Stimulated activated memory B cell treated with anti-CD40 and anti-IgM and Interleukin-4, amounts not matched to agents 10 μg/mL and 1 μg/mL and 100 μg/mL, for 72 hours (primary cell): ENCODE measurements at regions not wholly inside any gene's neighbourhood (a gene's known extent, or its start where the extent isn't known, plus 50 kb on each side); places are given as distances from the start of the nearest gene placed in this dataset.

Experiments used
- ATAC-seq: fragments of 150-1000 bp; cut with Tn5 transposase; 2 replicates; pipeline ENCODE4 v1.10.0; 2021
- H3K27ac Mint-ChIP-seq: one replicate; pipeline ENCODE4 v1.8.0; 2022; ENCODE audit warnings: mild to moderate bottlenecking, mixed read lengths
- H3K27me3 Mint-ChIP-seq: one replicate; pipeline ENCODE4 v1.8.0; 2022; ENCODE audit warnings: mixed read lengths
- H3K36me3 Mint-ChIP-seq: one replicate; pipeline ENCODE4 v1.8.0; 2022; ENCODE audit warnings: mixed read lengths
- H3K4me1 Mint-ChIP-seq: one replicate; pipeline ENCODE4 v1.8.0; 2022; ENCODE audit warnings: mixed read lengths
- H3K4me3 Mint-ChIP-seq: one replicate; pipeline ENCODE4 v1.8.0; 2022; ENCODE audit warnings: mild to moderate bottlenecking, moderate library complexity, mixed read lengths
- H3K9me3 Mint-ChIP-seq: one replicate; pipeline ENCODE4 v1.8.0; 2022; ENCODE audit warnings: mixed read lengths

DNA sequence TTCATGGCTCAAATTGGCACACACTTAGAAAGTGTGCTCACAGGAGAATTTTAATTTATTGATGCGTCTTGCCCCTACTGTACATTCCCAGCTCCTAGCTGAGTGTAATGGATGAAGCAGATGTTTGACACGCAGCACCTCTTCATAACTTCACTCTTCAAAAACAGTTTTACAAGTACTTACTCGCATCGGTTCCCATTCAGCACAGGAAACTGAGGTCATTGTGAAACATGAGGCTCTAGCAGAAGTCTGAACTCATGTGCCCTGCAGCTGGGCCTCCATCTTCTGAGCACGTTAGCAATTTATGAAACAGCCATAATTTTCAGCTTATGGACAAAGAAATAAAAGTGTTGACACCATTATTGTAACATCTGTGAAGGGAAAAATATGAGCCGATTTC is 558.9 kb upstream of the MGMT start:
- Mint-ChIP-seq H3K27ac (no peak overlapping the region), H3K27me3 (no peaks in the 10 kb centered on the region), H3K4me1 (no peaks in the 10 kb centered on the region), H3K36me3 (no peaks in the 10 kb centered on the region), H3K4me3 (no peak overlapping the region), H3K9me3 (no peaks in the 10 kb centered on the region)
- ATAC-seq: no peak

DNA sequence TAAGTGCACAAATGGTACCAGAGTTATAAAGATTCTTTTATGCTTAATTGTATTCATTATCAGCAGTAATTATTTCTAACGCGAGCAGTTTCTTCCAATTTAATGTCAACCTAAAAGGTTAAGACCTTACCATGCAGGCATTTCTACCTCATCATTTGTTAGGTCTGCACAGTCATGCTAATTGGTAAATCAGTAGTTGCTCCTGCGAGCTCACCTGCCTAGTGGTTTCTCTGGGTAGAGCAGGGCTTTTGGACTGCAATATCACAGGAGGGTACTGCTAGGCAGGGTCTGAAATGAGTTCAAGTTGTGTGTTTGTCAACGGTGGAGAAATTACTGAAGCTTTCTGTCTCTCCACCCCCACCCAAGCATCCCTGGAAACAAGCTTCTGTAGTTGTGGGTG is 558.5 kb upstream of the MGMT start:
- Mint-ChIP-seq H3K9me3 (no peaks in the 10 kb centered on the region), H3K36me3 (no peaks in the 10 kb centered on the region), H3K27ac (no peak overlapping the region), H3K4me3 (no peak overlapping the region), H3K4me1 (no peaks in the 10 kb centered on the region), H3K27me3 (no peaks in the 10 kb centered on the region)
- ATAC-seq: no peak

DNA sequence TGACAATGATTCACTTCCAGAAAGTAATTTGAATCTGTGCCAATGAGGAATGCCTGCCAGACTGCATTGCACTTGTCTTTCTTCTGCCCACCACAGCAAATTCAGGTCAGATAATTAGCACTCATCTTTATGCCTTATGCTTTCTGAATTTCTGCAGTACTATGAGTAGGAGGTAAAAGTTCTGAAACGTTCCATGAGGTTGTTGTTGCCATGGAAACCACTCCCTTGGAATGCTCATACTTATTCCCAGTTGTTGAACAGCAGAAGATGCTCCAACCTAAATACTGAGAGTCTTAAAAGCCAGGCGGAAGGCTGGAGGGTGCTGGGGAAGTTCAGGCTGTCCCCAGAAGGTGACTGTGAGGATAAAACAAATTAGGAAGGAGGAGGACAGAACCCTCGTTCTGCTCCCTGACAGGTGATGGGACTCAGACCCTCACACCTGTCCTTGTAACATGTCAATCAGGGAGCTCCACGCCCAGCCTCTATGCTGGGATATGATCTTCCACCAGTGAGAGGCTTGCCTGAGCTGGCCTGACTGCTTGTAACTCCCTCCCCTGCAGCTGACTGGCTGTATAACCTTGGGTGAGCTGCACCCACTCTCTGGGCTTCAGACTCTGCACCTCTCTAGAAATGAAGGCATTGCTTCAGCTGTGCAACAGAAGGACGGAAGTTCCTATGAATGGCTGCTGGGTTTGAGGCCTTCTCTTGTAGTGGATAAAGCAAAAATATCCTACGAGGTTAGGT is 554.3 kb upstream of the MGMT start:
- no peak for ATAC-seq
- H3K4me1 Mint-ChIP-seq: no peaks in the 10 kb centered on the region
- H3K36me3 Mint-ChIP-seq: no peaks in the 10 kb centered on the region
- H3K9me3 Mint-ChIP-seq: no peaks in the 10 kb centered on the region
- no peak overlapping the region for H3K4me3 Mint-ChIP-seq
- H3K27ac Mint-ChIP-seq: no peak overlapping the region
- H3K27me3 Mint-ChIP-seq: peaks cover 12% of the 10 kb centered on the region

DNA sequence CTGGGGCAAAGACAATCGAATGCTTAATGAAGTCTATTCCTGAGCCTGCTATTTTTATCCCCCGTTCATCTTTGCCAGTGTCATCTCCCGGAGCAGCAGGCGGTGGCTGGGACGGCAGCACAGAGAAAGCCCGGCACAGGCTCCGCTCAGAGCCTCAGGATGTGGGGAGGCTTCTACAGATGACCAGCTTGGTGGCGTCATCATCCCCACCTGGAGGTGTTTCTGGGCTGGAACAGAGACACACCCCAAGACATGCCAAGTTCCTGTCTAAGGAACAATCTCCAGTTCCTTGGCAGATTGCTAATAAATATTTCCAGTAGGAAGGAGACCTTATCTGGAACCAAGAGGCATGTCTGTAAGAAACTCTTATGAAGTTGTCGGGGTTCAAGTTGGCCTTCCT is 552.4 kb upstream of the MGMT start:
- H3K27ac Mint-ChIP-seq: no peak overlapping the region
- no peak for ATAC-seq
- H3K36me3 Mint-ChIP-seq: no peaks in the 10 kb centered on the region
- H3K9me3 Mint-ChIP-seq: no peaks in the 10 kb centered on the region
- H3K27me3 Mint-ChIP-seq: peaks cover 12% of the 10 kb centered on the region
- H3K4me3 Mint-ChIP-seq: no peak overlapping the region
- H3K4me1 Mint-ChIP-seq: no peaks in the 10 kb centered on the region

DNA sequence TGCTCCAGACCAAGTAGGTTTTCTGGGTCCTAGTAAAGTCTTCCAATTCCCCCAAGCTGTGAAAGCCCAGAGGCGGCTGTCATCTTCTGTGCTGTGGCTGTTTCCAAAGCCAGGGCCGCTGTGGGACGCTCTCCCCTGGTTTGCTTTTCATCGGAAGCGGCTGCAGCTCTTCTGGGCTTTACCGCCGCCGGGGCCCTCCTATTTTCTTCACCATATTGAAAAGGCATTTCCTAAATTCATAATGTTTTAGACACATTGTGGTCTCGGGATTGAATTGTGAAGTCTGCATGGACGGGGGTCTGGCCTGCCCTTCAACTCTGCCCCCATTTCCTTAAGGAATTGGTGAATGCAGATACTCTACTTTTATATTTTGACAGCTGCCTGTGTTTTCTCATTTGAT is 551.4 kb upstream of the MGMT start:
- Mint-ChIP-seq H3K4me3 (no peak overlapping the region), H3K27ac (no peak overlapping the region), H3K4me1 (no peaks in the 10 kb centered on the region), H3K9me3 (no peaks in the 10 kb centered on the region), H3K36me3 (no peaks in the 10 kb centered on the region), H3K27me3 (peaks cover 12% of the 10 kb centered on the region)
- ATAC-seq: no peak

DNA sequence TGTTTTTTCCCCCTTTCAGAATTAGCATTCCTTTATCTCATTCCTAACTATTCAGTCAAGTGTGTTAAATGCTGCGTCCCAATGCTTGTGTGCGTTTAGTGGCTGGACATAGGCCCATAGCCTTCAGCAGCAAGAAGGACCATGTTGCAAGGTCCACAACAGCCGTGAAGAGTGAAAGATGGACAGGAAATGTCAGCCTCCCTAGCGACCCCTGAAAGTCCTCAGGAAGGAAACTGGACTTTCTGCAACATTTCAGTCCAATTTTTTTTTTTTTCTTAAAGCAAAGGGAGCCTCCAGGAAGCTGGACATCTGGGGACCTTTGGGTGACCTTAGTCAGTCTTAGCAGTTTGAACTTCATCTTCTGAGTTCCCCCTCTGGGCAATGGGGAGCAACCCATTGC is 550.7 kb upstream of the MGMT start:
- ATAC-seq: no peak
- H3K27ac Mint-ChIP-seq: no peak overlapping the region
- H3K9me3 Mint-ChIP-seq: no peaks in the 10 kb centered on the region
- no peaks in the 10 kb centered on the region for H3K4me1 Mint-ChIP-seq
- H3K27me3 Mint-ChIP-seq: peaks cover 12% of the 10 kb centered on the region
- H3K4me3 Mint-ChIP-seq: no peak overlapping the region
- no peaks in the 10 kb centered on the region for H3K36me3 Mint-ChIP-seq

DNA sequence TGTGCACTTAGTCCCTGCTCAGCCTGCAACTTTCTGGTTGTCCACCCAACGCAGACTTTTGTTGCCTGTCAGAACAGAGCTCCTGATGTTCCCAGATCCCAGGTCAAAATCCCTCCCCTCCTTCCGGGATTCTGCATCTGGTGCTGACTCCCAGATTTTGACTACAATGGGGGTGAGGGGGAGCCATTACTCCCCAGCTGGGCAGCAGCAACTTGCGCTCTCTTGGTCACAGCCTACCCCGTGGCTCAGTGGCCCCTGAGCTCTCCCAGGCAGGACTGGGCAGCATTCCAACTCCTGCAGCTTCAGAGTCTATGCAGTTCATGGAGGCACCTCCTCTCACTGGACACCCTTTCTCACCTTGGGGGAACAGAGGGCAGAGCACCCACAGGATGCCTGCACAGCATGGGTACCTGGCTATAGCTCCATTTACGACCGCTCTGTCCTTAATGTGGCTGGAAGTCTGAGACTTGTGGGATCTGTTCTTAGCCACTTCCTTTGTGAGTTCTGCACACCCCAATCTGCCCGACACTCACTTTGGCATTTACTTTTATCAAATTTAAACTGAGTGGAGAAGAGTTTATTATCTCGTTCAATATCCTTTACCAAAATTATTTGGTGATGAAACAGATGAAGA is 545.5 kb upstream of the MGMT start:
- Mint-ChIP-seq H3K36me3 (no peaks in the 10 kb centered on the region), H3K4me3 (no peak overlapping the region), H3K27ac (no peak overlapping the region), H3K27me3 (peaks cover 5% of the 10 kb centered on the region), H3K4me1 (no peaks in the 10 kb centered on the region), H3K9me3 (peaks cover 9% of the 10 kb centered on the region)
- no peak for ATAC-seq

DNA sequence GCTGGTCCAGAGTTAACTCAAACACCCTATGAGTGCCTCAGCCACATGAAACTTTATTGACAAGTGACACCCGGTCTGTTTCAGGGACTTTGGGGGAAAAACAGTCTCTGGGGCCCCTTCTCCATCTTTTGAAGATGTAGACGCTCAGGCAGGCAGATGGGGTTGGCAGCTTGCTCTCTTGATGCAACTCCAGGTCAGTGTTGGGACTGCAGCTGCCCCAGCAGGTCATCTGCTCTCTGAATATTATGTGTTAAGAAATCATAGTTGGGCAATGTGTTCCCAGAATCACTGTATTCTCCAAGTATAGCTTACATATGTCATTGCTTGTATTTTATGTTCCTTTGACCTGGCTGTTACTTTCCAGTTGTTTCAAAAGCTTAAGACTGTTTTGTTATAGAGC is 544.9 kb upstream of the MGMT start:
- Mint-ChIP-seq H3K4me1 (no peaks in the 10 kb centered on the region), H3K27me3 (no peaks in the 10 kb centered on the region), H3K36me3 (no peaks in the 10 kb centered on the region)

DNA sequence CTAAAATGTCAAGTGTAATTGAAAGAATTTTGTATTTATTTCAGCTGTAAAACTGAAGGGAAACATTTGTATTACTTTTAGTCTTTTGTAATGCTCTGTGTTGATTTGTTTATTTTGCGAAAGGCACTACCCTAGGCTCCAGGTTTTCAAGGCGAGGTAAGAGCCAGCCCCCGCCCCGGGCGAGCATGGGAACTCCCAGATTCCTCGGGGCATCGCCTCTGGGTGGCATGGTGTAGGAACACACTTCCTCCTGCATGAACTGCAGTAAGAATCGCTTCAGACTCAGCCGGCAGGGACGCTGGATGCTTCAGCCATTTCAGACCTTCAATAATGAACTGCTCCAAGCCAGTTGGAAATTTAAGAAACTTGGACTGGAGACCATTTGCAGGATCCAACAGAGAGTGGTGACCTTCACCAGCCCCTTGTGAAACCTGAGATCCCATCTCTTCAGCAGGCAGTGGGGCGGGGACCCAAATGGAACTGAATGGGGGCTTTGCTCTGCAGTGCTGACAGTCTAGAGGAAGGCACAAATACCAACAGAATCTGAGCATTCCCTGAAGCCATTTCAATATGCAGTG is 544.3 kb upstream of the MGMT start:
- Mint-ChIP-seq H3K4me3 (no peak overlapping the region), H3K36me3 (no peaks in the 10 kb centered on the region), H3K27me3 (no peaks in the 10 kb centered on the region), H3K9me3 (peaks cover 9% of the 10 kb centered on the region), H3K4me1 (no peaks in the 10 kb centered on the region), H3K27ac (no peak overlapping the region)
- no peak for ATAC-seq

More for the DNA sequence above, 544.9 kb upstream of the MGMT start:
- no peak overlapping the region for H3K27ac Mint-ChIP-seq
- no peak for ATAC-seq
- H3K4me3 Mint-ChIP-seq: no peak overlapping the region
- peaks cover 9% of the 10 kb centered on the region for H3K9me3 Mint-ChIP-seq

DNA sequence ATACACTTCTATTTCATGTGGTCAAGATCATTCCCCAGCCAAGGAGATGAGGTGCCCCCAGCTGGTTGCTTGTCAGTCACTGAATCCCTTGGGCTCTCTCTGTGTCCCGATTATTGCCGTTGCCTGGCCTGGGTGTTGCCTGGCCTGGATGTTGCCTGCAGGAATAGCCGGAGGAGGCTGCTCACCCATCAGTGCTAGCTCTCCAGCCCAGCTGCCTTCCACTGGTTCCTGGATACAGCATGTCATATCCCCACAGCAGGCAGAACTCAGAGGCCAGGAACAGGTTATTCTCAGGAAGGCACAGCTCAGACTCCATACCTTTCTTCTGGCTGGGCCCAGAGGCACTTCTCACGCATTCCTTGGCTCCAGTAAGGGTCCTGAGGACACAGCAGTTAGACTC is 542.1 kb upstream of the MGMT start:
- no peak for ATAC-seq
- Mint-ChIP-seq H3K4me3 (no peak overlapping the region), H3K27ac (no peak overlapping the region)

DNA sequence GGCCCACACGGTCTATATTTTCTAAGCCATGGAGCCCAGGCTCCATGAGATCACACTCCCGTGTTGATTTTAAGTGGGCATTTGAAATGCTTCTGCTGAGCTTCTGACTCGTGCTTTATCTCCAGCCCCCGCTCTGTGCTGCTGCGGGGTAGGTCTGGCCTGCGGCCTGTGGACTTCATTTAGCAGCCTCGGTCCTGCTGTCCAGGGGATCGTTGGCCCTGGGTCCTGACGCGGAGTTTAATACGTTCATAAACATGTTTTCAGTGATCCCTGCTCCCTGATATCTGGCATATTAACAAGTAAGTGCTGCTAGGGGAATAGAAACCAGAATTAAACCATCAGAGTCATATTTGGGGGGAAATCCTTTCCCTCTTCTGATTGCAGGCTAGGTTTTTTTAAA is 540.3 kb upstream of the MGMT start:
- H3K4me3 Mint-ChIP-seq: no peak overlapping the region
- no peaks in the 10 kb centered on the region for H3K36me3 Mint-ChIP-seq
- H3K27ac Mint-ChIP-seq: no peak overlapping the region
- no peaks in the 10 kb centered on the region for H3K4me1 Mint-ChIP-seq
- ATAC-seq: no peak
- H3K27me3 Mint-ChIP-seq: no peaks in the 10 kb centered on the region
- H3K9me3 Mint-ChIP-seq: peaks cover 13% of the 10 kb centered on the region

More for the DNA sequence above, 542.1 kb upstream of the MGMT start:
- Mint-ChIP-seq H3K27me3 (no peaks in the 10 kb centered on the region), H3K4me1 (no peaks in the 10 kb centered on the region), H3K36me3 (no peaks in the 10 kb centered on the region), H3K9me3 (peaks cover 13% of the 10 kb centered on the region)

DNA sequence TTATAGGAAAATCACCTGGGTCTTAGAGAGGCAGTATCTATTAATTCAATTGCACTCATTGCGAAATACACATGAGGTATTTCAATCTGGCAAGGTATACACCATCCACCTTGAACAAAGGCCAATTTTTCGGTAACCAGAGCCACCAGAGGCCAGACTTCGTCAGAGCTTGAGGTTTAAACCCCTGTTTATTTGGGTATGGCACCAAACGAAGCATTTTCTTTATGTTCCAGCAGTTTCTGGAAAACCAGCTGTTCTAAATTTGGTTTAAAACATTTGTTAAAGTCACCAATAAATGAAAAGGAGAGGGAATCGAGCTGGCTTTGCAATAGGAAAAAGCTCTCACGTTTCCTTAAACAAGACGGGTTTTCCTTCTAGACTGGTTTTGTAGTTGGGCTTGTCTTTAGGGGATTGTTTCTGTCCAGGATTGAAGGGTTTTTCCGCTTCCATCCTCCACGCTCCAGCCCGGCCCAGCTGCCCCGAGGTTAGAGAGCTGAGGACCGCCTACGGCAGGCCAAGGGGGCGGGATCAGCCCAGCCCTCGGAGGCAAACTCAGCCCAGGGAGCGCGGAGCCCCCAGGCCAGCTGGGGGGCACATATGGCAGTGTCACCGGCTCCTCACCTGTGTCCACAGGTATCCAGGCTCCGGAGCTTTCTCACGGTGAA is 539.4 kb upstream of the MGMT start:
- no peak overlapping the region for H3K4me3 Mint-ChIP-seq
- no peaks in the 10 kb centered on the region for H3K36me3 Mint-ChIP-seq
- H3K27me3 Mint-ChIP-seq: no peaks in the 10 kb centered on the region
- H3K9me3 Mint-ChIP-seq: peaks cover 13% of the 10 kb centered on the region
- no peak overlapping the region for H3K27ac Mint-ChIP-seq
- no peak for ATAC-seq
- H3K4me1 Mint-ChIP-seq: no peaks in the 10 kb centered on the region

DNA sequence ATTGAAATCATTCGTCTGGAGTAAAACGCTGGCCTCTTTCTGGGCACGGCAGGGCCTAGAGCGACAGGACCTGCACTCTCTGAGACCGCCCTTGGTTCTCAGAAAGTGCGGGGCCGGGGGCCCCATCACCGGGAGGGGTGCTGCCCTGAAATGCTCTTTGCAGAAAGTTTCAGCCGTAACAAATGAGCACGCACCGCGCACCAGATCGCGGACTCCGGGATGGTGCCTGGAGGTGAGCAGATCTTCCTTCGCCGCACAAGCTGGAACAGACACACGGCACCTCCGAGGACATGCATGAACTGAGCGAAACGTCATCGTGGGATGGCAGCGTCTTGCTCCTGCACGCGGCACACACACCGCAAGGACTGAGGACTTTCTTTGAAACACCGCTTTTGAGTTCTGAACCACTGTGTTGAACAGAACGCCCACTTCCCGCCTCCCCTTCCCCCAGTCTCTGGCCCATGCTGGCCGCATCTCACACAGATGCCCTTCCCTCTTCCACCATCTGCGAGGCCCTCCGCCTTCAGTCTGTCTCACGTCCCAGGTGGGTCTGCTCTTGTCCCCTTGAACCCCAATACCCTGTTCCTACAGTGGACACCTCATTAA is 538.7 kb upstream of the MGMT start:
- H3K36me3 Mint-ChIP-seq: no peaks in the 10 kb centered on the region
- H3K4me3 Mint-ChIP-seq: no peak overlapping the region
- H3K27ac Mint-ChIP-seq: no peak overlapping the region
- no peak for ATAC-seq
- H3K27me3 Mint-ChIP-seq: no peaks in the 10 kb centered on the region
- no peaks in the 10 kb centered on the region for H3K4me1 Mint-ChIP-seq
- H3K9me3 Mint-ChIP-seq: peaks cover 13% of the 10 kb centered on the region

DNA sequence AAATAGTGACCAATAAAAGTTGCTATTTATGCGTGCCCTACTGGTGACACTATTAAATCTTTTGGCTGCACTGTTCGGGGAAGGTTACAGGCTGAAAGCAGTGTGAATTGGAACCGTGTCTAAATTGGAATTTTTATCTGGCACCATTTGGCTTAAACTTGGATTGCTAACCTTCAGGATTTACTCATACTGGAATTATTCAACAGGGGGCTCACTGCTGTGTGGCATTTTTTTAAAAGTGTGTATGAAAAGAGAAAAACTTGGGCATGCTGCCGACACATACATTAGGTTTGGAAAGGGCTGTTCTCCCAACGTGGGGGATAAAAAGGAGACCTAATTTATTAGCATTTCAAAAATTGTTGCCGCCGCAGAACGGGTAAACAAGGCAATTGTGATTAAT is 537.9 kb upstream of the MGMT start:
- no peak for ATAC-seq
- Mint-ChIP-seq H3K27me3 (no peaks in the 10 kb centered on the region), H3K27ac (no peak overlapping the region), H3K36me3 (no peaks in the 10 kb centered on the region), H3K4me1 (no peaks in the 10 kb centered on the region), H3K4me3 (no peak overlapping the region), H3K9me3 (peaks cover 9% of the 10 kb centered on the region)

DNA sequence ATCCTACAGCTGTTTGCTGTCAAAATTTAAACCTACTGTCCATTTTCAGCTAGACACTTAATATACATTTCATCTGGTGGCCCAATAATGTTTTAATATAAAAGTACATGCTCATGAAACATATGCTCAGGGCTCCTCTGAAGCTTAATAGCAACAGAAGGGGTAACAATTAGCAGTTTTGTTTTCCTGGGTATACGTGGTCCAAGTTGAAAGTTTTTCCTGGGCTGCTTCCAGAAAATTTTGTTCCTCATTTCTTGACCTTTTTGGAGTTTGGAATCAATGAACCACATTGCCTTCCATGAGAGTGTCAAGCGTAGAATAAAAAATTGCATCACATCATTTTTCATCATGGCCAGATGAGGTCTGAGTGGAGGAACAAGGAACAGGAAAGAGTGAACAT is 537.3 kb upstream of the MGMT start:
- Mint-ChIP-seq H3K27ac (no peak overlapping the region), H3K36me3 (no peaks in the 10 kb centered on the region), H3K27me3 (no peaks in the 10 kb centered on the region), H3K4me1 (no peaks in the 10 kb centered on the region), H3K4me3 (no peak overlapping the region), H3K9me3 (peaks cover 6% of the 10 kb centered on the region)
- no peak for ATAC-seq
